GM12874 (cell line): ENCODE measurements at regions not wholly inside any gene's neighbourhood (a gene's known extent, or its start where the extent isn't known, plus 50 kb on each side); places are given as distances from the start of the nearest gene placed in this dataset.

ENCODE experiments used
- TF ChIP-seq, protein P1 (sequence below): IDR thresholded peaks from 2 replicates; pipeline ENCODE4 v1.5.1; 2011; ENCODE audit warnings: low read depth, mild to moderate bottlenecking, control low read depth, low read length, moderate library complexity; ENCODE audit not compliant: insufficient read depth

- TF ChIP-seq, protein P1, sequence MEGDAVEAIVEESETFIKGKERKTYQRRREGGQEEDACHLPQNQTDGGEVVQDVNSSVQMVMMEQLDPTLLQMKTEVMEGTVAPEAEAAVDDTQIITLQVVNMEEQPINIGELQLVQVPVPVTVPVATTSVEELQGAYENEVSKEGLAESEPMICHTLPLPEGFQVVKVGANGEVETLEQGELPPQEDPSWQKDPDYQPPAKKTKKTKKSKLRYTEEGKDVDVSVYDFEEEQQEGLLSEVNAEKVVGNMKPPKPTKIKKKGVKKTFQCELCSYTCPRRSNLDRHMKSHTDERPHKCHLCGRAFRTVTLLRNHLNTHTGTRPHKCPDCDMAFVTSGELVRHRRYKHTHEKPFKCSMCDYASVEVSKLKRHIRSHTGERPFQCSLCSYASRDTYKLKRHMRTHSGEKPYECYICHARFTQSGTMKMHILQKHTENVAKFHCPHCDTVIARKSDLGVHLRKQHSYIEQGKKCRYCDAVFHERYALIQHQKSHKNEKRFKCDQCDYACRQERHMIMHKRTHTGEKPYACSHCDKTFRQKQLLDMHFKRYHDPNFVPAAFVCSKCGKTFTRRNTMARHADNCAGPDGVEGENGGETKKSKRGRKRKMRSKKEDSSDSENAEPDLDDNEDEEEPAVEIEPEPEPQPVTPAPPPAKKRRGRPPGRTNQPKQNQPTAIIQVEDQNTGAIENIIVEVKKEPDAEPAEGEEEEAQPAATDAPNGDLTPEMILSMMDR, result no peak
These were observed 499.3 kb upstream of the SMIM21 start for GRCh38 chr18:75926811-75927210.

GRCh38 chr18:75923169-75923568 lies 495.7 kb upstream of the SMIM21 start:
- TF ChIP-seq, protein P1, result no peak

DNA sequence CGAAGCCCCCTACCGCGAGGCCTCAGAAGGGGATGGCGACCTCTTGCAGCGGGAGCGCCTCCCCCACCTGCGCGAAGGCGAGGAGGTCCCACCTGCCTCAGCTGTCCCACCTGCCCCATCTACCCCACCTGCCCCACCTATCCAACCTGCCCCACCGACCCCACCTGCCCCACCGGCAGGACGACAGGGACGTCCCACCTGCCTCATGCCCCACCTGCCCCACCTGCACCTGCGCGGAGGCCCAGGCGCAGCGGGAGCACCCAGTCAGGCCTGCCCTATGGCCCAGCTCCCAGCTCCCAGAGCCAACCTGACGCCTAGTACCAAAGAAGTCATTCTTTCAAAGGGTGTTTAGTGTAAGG lies 489.1 kb upstream of the SMIM21 start:
- TF ChIP-seq, protein P1, result no peak

DNA sequence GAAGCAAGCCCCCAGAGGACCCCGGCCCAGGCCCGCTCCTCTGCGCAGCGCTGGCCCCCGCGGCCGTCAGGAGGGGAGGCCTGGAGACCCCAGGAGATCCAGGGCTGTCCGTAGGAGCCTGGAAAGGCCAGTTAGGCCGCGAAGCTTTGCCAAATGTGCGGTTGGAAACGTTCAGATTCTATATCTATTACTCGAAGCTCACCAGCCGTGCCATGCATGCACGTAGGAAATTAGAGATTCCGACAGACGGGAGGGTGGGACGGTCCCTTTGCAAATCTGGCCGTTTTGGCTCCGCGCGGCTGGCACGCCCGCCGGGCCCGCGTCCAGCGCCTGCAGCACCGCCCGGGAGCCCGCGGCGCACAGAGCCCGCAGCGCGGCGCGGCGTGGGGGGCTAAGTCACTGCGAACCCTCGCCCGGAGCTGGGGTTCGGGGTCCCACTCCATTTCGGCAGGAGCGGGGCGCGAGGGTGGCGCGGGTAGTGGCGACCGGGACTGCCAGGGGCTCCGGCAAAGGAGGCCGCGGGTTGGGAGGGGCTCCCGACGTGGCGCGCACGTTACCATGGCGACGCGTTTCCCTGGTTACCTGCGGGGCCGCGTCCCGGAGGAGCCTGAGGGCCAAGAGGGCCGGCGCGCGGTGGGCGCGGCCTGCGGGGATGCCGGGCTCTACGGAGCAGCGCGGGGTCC lies 488.6 kb upstream of the SMIM21 start:
- TF ChIP-seq, protein P1, result no peak

GRCh38 chr18:75912829-75913228 lies 485.3 kb upstream of the SMIM21 start:
- TF ChIP-seq, protein P1, result no peak

GRCh38 chr18:75904416-75904815 lies 476.9 kb upstream of the SMIM21 start:
- TF ChIP-seq, protein P1, result no peak

DNA sequence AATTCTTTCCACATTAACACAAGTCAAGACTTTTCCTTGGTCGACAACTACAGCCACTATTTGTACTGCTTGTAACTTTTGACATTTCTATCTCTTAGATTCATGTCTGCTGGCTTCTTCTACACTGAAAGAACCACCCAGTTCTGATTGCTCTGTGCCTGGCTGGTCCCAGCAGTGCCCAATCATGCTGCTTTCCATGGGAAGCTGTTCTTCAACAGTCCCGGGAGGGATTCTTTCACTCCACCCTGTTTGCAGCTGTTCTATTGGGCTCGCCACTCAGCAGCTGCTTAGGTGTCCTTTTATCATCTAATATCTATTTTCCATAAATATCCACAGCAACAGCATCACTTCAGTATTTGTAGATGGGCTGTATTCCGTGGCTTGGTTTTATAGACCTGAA lies 471.1 kb upstream of the SMIM21 start:
- TF ChIP-seq, protein P1, result no peak
